Vagina (tissue), 2 donors: ENCODE measurements at regions not wholly inside any gene's neighbourhood (a gene's known extent, or its start where the extent isn't known, plus 50 kb on each side); places are given as distances from the start of the nearest gene placed in this dataset.

Experiments
- POLR2A ChIP-seq, 2 donors: fragments of 450-650 bp; IDR thresholded peaks; one replicate each; pipeline ENCODE4 v1.6.1; 2017; ENCODE audit warnings: antibody characterized with exemption in 2 of 2, mild to moderate bottlenecking in 2 of 2, moderate library complexity in 2 of 2
- POLR2AphosphoS5 ChIP-seq, 2 donors: sonication (generic); formaldehyde crosslinking; IDR thresholded peaks; one replicate each; pipeline ENCODE4 v1.9.0; 2017; ENCODE audit warnings: antibody characterized with exemption in 2 of 2, mild to moderate bottlenecking in 2 of 2, low read depth in 1 of 2; ENCODE audit not compliant: insufficient read depth in 1 of 2
- TF ChIP-seq, protein P1 (sequence below), 3 experiments: fragments of 450-650 bp in 2 of 3; fragments of 200-600 bp in 1 of 3; sonication (generic) in 1 of 3; IDR thresholded peaks; one replicate each; pipeline ENCODE4 v1.5.1; 2017 to 2019; ENCODE audit warnings: antibody characterized with exemption in 3 of 3, mild to moderate bottlenecking in 2 of 3, moderate library complexity in 2 of 3

DNA sequence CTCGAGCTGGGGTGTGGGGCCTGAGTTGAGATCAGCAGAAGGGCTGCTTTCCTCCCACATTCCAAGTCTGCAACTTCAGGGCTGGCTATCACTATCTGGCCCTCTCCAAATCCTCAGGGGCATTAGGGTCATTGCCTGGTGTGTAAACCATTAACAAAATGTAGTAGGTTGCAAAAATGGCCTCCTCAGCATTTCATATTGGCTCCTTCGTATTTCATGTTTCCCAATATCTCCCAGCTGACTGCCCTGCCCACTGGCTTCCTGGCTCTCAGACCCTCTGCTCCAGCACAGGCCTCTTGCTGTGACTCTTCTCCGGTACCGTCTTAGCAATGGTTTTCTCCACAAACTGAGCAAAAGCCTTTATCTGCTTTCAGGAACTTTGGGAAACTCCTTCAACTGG lies 113.8 kb downstream of the GADD45G start:
- TF ChIP-seq, protein P1, sequence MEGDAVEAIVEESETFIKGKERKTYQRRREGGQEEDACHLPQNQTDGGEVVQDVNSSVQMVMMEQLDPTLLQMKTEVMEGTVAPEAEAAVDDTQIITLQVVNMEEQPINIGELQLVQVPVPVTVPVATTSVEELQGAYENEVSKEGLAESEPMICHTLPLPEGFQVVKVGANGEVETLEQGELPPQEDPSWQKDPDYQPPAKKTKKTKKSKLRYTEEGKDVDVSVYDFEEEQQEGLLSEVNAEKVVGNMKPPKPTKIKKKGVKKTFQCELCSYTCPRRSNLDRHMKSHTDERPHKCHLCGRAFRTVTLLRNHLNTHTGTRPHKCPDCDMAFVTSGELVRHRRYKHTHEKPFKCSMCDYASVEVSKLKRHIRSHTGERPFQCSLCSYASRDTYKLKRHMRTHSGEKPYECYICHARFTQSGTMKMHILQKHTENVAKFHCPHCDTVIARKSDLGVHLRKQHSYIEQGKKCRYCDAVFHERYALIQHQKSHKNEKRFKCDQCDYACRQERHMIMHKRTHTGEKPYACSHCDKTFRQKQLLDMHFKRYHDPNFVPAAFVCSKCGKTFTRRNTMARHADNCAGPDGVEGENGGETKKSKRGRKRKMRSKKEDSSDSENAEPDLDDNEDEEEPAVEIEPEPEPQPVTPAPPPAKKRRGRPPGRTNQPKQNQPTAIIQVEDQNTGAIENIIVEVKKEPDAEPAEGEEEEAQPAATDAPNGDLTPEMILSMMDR (IDR thresholded peaks at IDR 0.05) = no peak
- no peak for TF ChIP-seq POLR2A (IDR thresholded peaks at IDR 0.05)
- no peak for TF ChIP-seq POLR2AphosphoS5 (IDR thresholded peaks at IDR 0.05; ENCODE audit: insufficient read depth in 1 of 2, low read depth in 1 of 2)
